ENCODE measurements at regions not wholly inside any gene's neighbourhood (a gene's known extent, or its start where the extent isn't known, plus 50 kb on each side); places are given as distances from the start of the nearest gene placed in this dataset.

DNA sequence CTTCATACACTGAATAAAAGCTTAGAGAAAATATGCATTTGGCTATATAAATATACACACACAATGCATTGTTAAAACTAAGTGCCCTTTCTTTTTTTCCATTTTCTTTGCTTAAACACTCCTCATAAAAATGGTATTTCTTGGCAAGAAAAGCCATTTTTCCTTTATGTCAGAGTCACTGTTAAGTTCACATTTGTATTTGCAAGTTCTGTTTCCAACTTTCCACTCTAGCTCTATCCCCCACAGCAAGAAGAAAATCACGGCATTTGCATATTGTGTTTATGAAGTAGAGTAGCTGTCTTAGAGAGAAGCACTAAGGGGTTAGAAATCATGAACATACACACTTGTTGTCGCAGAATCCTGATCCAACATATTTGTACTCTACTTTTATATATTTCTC, 662.1 kb upstream of the MEF2C start:
- 63 to 88% (median 77%) methylated on average over 2 of the region's 2 CpGs for WGBS, 5 donors
- Histone ChIP-seq H3K36me3 (no peaks in the 10 kb centered on the region), H3K27ac (no peak overlapping the region), H3K4me1 (no peaks in the 10 kb centered on the region), H3K9me3 (no peaks in the 10 kb centered on the region), H3K27me3 (no peaks in the 10 kb centered on the region), H3K4me3 (no peak overlapping the region)
- intact Hi-C loops (cut with DNase I; ENCODE audit: low total_unique reads), result no loop called here
- peak in 1 of 2 donors; percentile 22 for DNase-seq
- TF ChIP-seq EP300 (IDR thresholded peaks at IDR 0.05) (no peak), POLR2A (IDR thresholded peaks at IDR 0.05) (no peak), POLR2AphosphoS5 (IDR thresholded peaks at IDR 0.05) (no peak), CTCF (IDR thresholded peaks at IDR 0.05) (no peak)

GRCh38 chr5:89542736-89543135, 659.8 kb upstream of the MEF2C start:
- no peak overlapping the region for H3K4me3 ChIP-seq

DNA sequence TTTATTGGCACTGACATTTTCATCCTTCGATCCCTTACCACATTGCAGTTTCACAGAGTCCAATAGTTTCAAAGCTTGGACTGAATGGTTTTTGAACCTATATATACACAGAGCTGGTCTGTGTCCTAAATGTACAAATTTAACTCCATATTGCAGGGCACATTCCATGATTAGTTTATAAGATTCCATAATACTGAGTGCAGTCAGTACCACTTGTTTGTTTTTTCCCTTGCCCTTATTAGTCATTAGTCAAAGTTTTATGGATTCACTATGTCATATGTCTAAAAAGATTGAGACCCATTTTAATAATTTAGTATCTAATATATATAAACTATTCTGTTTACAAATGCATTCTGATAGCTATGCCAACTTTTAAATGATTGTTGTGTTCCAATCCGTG, 654.8 kb upstream of the MEF2C start:
- no peak for DNase-seq
- TF ChIP-seq EP300 (IDR thresholded peaks at IDR 0.05) (no peak), POLR2AphosphoS5 (IDR thresholded peaks at IDR 0.05) (no peak), POLR2A (IDR thresholded peaks at IDR 0.05) (no peak)
- H3K27ac ChIP-seq, result no peak overlapping the region
- no peaks in the 10 kb centered on the region for H3K4me1 ChIP-seq
- intact Hi-C loops (cut with DNase I; ENCODE audit: low total_unique reads), result no loop called here
- H3K27me3 ChIP-seq, result no peaks in the 10 kb centered on the region
- H3K4me3 ChIP-seq, result no peak overlapping the region
- WGBS, 5 donors, result 79 to 94% (median 88%) methylated on average over 2 of the region's 2 CpGs
- no peaks in the 10 kb centered on the region for H3K36me3 ChIP-seq
- no peaks in the 10 kb centered on the region for H3K9me3 ChIP-seq

More at GRCh38 chr5:89542736-89543135, 659.8 kb upstream of the MEF2C start:
- Histone ChIP-seq H3K9me3 (no peaks in the 10 kb centered on the region), H3K36me3 (no peaks in the 10 kb centered on the region), H3K4me1 (no peaks in the 10 kb centered on the region), H3K27me3 (no peaks in the 10 kb centered on the region), H3K27ac (no peak overlapping the region)
- no peak for DNase-seq
- WGBS, 5 donors, result 82 to 87% (median 84%) methylated on average over 3 of the region's 3 CpGs
- intact Hi-C loops (cut with DNase I; ENCODE audit: low total_unique reads), result no loop called here
- TF ChIP-seq EP300 (IDR thresholded peaks at IDR 0.05) (no peak), CTCF (IDR thresholded peaks at IDR 0.05) (no peak), POLR2AphosphoS5 (IDR thresholded peaks at IDR 0.05) (no peak), POLR2A (IDR thresholded peaks at IDR 0.05) (no peak)

- TF ChIP-seq POLR2A (IDR thresholded peaks at IDR 0.05) (no peak), CTCF (IDR thresholded peaks at IDR 0.05) (no peak), EP300 (IDR thresholded peaks at IDR 0.05) (no peak), POLR2AphosphoS5 (IDR thresholded peaks at IDR 0.05) (no peak)
- Histone ChIP-seq H3K4me1 (no peaks in the 10 kb centered on the region), H3K9me3 (no peaks in the 10 kb centered on the region), H3K27ac (no peak overlapping the region), H3K4me3 (no peak overlapping the region), H3K27me3 (no peaks in the 10 kb centered on the region), H3K36me3 (no peaks in the 10 kb centered on the region)
- intact Hi-C loops (cut with DNase I; ENCODE audit: low total_unique reads), result no loop called here
- 64 to 83% (median 68%) methylated on average over 2 of the region's 2 CpGs for WGBS, 5 donors
- no peak for DNase-seq
These were observed 653.0 kb upstream of the MEF2C start for GRCh38 chr5:89536020-89536419.

DNA sequence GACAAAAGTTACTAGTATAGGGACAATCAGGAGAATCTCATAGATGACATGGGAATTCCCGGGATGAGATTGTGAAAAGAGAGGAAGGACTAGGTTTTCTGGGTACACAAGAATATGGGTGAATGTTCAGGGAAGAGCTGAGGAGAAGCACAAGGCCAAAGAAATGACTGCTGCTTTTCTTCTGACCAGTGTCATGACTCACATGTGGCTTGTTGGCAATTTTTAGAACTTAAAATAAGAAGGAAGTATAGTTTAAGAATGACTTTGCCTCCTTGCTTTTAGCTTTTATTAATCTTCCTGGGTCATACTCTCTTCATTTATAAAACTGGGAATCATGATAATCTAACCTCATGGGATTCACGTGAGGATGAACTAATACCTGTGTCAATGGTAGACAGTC, 652.4 kb upstream of the MEF2C start:
- WGBS, 5 donors, result 80 to 92% (median 86%) methylated on average over 2 of the region's 2 CpGs
- Histone ChIP-seq H3K27ac (no peak overlapping the region), H3K36me3 (no peaks in the 10 kb centered on the region), H3K4me3 (no peak overlapping the region), H3K4me1 (no peaks in the 10 kb centered on the region), H3K27me3 (no peaks in the 10 kb centered on the region), H3K9me3 (no peaks in the 10 kb centered on the region)
- intact Hi-C loops (cut with DNase I; ENCODE audit: low total_unique reads), result no loop called here
- TF ChIP-seq POLR2AphosphoS5 (IDR thresholded peaks at IDR 0.05) (no peak), POLR2A (IDR thresholded peaks at IDR 0.05) (no peak), EP300 (IDR thresholded peaks at IDR 0.05) (no peak), CTCF (IDR thresholded peaks at IDR 0.05) (no peak)
- DNase-seq, result no peak

All from stomach (tissue), 8 donors.